GM12878 (cell line): ENCODE measurements at regions not wholly inside any gene's neighbourhood (a gene's known extent, or its start where the extent isn't known, plus 50 kb on each side); places are given as distances from the start of the nearest gene placed in this dataset.

Experiments used
- ATAC-seq: fragments of 200-7000 bp; cut with Tn5 transposase; 3 replicates; pipeline ENCODE4 v1.9.1; 2020; ENCODE audit warnings: mild to moderate bottlenecking, moderate library complexity
- BruUV-seq: library from RNA; stranded (reverse); fragments of 400-500 nt; replicated peaks from 2 replicates; lab custom pipeline; 2021; lab: Mats Ljungman, UMichigan
- CTCF ChIA-PET: fragments of 300-600 bp; sonication (Branson Sonifier 250); formaldehyde crosslinking; extraction: SDS; loops from one replicate; lab custom pipeline; 2021; ENCODE audit warnings: inconsistent platforms; lab: Yijun Ruan, JAX
- POLR2A ChIA-PET: fragments of 350-600 bp; formaldehyde crosslinking; extraction: SDS; loops from one replicate; lab custom pipeline; 2021; ENCODE audit warnings: inconsistent platforms; lab: Charles Lee
- RAD21 ChIA-PET: fragments of 300-600 bp; sonication (Branson Sonifier 250); formaldehyde crosslinking; loops from one replicate; lab custom pipeline; 2023; ENCODE audit warnings: antibody characterized with exemption; ENCODE audit not compliant: unreplicated experiment; lab: Charles Lee
- SMC1A ChIA-PET: fragments of 300-600 bp; sonication (Branson Sonifier 250); formaldehyde crosslinking; loops from one replicate; lab custom pipeline; 2023; ENCODE audit not compliant: unreplicated experiment, uncharacterized antibody; lab: Charles Lee
- DNase-seq: peaks from one replicate; pipeline ENCODE4 v3.0.0-alpha.2; 2011; ENCODE audit warnings: low read depth, low spot score
- FAIRE-seq: peaks from 3 replicates; lab custom pipeline; 2011; peaks lifted over from hg19 to GRCh38; lab: Jason Lieb, UNC
- H2AFZ ChIP-seq: 2 replicates; pipeline ENCODE4 v1.6.0; 2011; ENCODE audit warnings: low read depth, low read length, control low read depth; ENCODE audit not compliant: control insufficient read depth
- H3K27ac ChIP-seq: 2 replicates; pipeline ENCODE4 v1.5.1; 2011; ENCODE audit warnings: control low read depth; ENCODE audit not compliant: control insufficient read depth, insufficient read depth
- H3K27me3 ChIP-seq, 2 experiments: replicated peaks in 1 of 2; 2 replicates each; pipeline versions ENCODE4 v1.6.0 to v1.6.1; 2011; ENCODE audit warnings: low read length in 1 of 2; ENCODE audit not compliant: control insufficient read depth in 2 of 2, insufficient read depth in 2 of 2
- H3K36me3 ChIP-seq, 2 experiments: 2 replicates each; pipeline ENCODE4 v1.5.1; 2011; ENCODE audit warnings: low read length in 1 of 2; ENCODE audit not compliant: control insufficient read depth in 2 of 2, insufficient read depth in 2 of 2
- H3K4me1 ChIP-seq: 2 replicates; pipeline ENCODE4 v1.6.1; 2011; ENCODE audit warnings: mild to moderate bottlenecking, low read length, moderate library complexity, mixed read lengths; ENCODE audit not compliant: control insufficient read depth, insufficient read depth
- H3K4me2 ChIP-seq: 2 replicates; pipeline ENCODE4 v1.6.0; 2011; ENCODE audit warnings: control low read depth; ENCODE audit not compliant: control insufficient read depth, insufficient read depth
- H3K4me3 ChIP-seq: fragments of 200-600 bp; sonication (generic); 2 replicates; pipeline ENCODE4 v1.5.1; 2016
- H3K79me2 ChIP-seq: 2 replicates; pipeline ENCODE4 v1.6.0; 2011; ENCODE audit warnings: low read length; ENCODE audit not compliant: control insufficient read depth, insufficient read depth
- H3K9ac ChIP-seq: 2 replicates; pipeline ENCODE4 v1.8.0; 2011; ENCODE audit warnings: low read length, control low read depth, mixed read lengths; ENCODE audit not compliant: control insufficient read depth, insufficient read depth
- H3K9me3 ChIP-seq: replicated peaks from 3 replicates; pipeline ENCODE4 v1.5.1; 2011; ENCODE audit warnings: mild to moderate bottlenecking, low read length; ENCODE audit not compliant: control insufficient read depth, insufficient read depth
- H4K20me1 ChIP-seq: 2 replicates; pipeline ENCODE4 v1.6.0; 2011; ENCODE audit not compliant: control insufficient read depth, insufficient read depth
- E2F8 ChIP-seq: fragments of 450-650 bp; IDR thresholded peaks from 2 replicates; pipeline ENCODE4 v1.6.1; 2018; ENCODE audit warnings: mild to moderate bottlenecking, low read depth, moderate library complexity; ENCODE audit not compliant: partially characterized antibody
- GABPA ChIP-seq: IDR thresholded peaks from 2 replicates; pipeline ENCODE4 v1.6.1; 2014; ENCODE audit warnings: antibody characterized with exemption, low read depth, mild to moderate bottlenecking, inconsistent platforms
- MEF2A ChIP-seq: IDR thresholded peaks from 2 replicates; pipeline ENCODE4 v1.6.1; 2011; ENCODE audit warnings: low read depth, mild to moderate bottlenecking, low read length, moderate library complexity; ENCODE audit not compliant: insufficient read depth
- NR2C2 ChIP-seq: IDR thresholded peaks from 2 replicates; pipeline ENCODE4 v1.6.1; 2011; ENCODE audit warnings: borderline replicate concordance, low read depth; ENCODE audit not compliant: control insufficient read depth, insufficient read length
- WGBS: methylation state at CpG from one replicate; pipeline ENCODE4 v1.1.6; 2016; ENCODE audit warnings: low lambda C conversion rate; ENCODE audit not compliant: insufficient replicate concordance, insufficient coverage; ENCODE audit errors: missing lambda C conversion rate; 5-methylcytosine and 5-hydroxymethylcytosine counted together
- in situ Hi-C: fragments of 300-500 bp; cut with MboI; formaldehyde crosslinking; loops from 9 replicates; pipeline ENCODE4 v1.14.3; 2018; ENCODE audit warnings: mixed read lengths
- intact Hi-C: fragments of 100-400 bp; cut with micrococcal nuclease; formaldehyde crosslinking; loops from one replicate; pipeline ENCODE4 v1.14.2; 2022; ENCODE audit not compliant: unreplicated experiment
- TF ChIP-seq, protein P1 (sequence below): fragments of 450-650 bp; IDR thresholded peaks from 2 replicates; pipeline ENCODE4 v1.6.1; 2018; ENCODE audit warnings: borderline replicate concordance, mild to moderate bottlenecking; ENCODE audit not compliant: partially characterized antibody

DNA sequence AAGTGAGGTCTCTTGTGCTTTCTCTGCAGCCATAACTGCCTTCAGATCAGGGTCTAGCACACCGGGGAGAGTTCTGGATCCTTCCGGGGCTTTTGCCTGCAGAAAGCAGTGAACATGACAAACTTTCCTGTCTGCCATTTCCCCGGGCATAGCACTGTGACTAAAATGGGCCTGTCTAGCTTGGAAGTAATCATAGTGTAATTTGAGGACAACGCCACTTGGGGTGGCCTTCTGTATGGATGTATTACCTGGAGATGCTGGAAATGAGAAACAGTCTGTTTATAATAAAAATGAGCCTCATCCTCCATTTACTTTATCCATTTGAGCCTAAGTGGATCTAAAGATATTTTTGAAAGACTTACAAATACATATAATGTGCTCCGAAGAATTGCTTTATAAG, 453.7 kb downstream of the VRK1 start:
- H3K9me3 ChIP-seq: no peaks in the 10 kb centered on the region; the same call in 2 of the 3 replicates
- FAIRE-seq (no peak), ATAC-seq (no peak)
- ChIA-PET SMC1A (interaction anchor here (1.2 to 1.4 kb wide), 2 partner anchors 13 to 74 kb away, joined by 3 read pairs; no protein-coding TSS in a partner anchor), POLR2A (interaction anchor here (0.7 kb wide), 1 partner anchor 75 kb away, joined by 3 read pairs; no protein-coding TSS in a partner anchor)
- in situ Hi-C loops: no loop called here
- no peak overlapping the region for H3K27ac ChIP-seq
- 14% methylated on average over 5 of the region's 5 CpGs for WGBS
- BruUV-seq: no TSS peak
- H3K36me3 ChIP-seq: no peaks in the 10 kb centered on the region
- intact Hi-C loops: loop anchor here (5.0 kb wide), 1 partner anchor 64 kb away; no protein-coding TSS in a partner anchor
- H3K27me3 ChIP-seq: no peaks in the 10 kb centered on the region
- no peak overlapping the region for H3K9ac ChIP-seq
- TF ChIP-seq E2F8 (no peak), NR2C2 (no peak), MEF2A (no peak), GABPA (no peak)
- TF ChIP-seq, protein P1, sequence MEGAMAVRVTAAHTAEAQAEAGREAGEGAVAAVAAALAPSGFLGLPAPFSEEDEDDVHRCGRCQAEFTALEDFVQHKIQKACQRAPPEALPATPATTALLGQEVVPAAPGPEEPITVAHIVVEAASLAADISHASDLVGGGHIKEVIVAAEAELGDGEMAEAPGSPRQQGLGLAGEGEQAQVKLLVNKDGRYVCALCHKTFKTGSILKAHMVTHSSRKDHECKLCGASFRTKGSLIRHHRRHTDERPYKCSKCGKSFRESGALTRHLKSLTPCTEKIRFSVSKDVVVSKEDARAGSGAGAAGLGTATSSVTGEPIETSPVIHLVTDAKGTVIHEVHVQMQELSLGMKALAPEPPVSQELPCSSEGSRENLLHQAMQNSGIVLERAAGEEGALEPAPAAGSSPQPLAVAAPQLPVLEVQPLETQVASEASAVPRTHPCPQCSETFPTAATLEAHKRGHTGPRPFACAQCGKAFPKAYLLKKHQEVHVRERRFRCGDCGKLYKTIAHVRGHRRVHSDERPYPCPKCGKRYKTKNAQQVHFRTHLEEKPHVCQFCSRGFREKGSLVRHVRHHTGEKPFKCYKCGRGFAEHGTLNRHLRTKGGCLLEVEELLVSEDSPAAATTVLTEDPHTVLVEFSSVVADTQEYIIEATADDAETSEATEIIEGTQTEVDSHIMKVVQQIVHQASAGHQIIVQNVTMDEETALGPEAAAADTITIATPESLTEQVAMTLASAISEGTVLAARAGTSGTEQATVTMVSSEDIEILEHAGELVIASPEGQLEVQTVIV: no peak
- TF ChIP-seq, all 136 proteins: peak for 0
- DNase-seq: no peak
- Histone ChIP-seq H3K4me2 (no peak overlapping the region), H4K20me1 (no peaks in the 10 kb centered on the region), H2AFZ (no peak overlapping the region), H3K4me3 (no peak overlapping the region), H3K4me1 (peaks cover 10% of the 10 kb centered on the region; the same call in 1 of the 2 replicates), H3K79me2 (no peaks in the 10 kb centered on the region)
- ChIA-PET RAD21 (no interaction called here), CTCF (interaction anchor here (0.7 to 1.7 kb wide), 4 partner anchors 8 to 50 kb away, joined by 3 to 4 read pairs (median 4); no protein-coding TSS in a partner anchor)
